Epithelial cell of proximal tubule (primary cell): ENCODE measurements at regions not wholly inside any gene's neighbourhood (a gene's known extent, or its start where the extent isn't known, plus 50 kb on each side); places are given as distances from the start of the nearest gene placed in this dataset.

Source experiments
- DNase-seq: peaks from one replicate; pipeline ENCODE4 v3.0.0-alpha.2; 2011; ENCODE audit warnings: low read depth
- H3K4me3 ChIP-seq: 2 replicates; pipeline ENCODE4 v1.5.1; 2011; ENCODE audit warnings: low read depth, mild to moderate bottlenecking, low read length
- CTCF ChIP-seq: conservative IDR thresholded peaks from 2 replicates; pipeline ENCODE4 v1.5.1; 2012; ENCODE audit warnings: low read depth, mild to moderate bottlenecking, low read length

- no peak for DNase-seq
- TF ChIP-seq CTCF = no peak
- H3K4me3 ChIP-seq = no peak overlapping the region
These were observed 385.5 kb upstream of the B3GAT1 start for GRCh38 chr11:134797411-134798089.

GRCh38 chr11:134795017-134795416, 383.0 kb upstream of the B3GAT1 start:
- DNase-seq = no peak
- TF ChIP-seq CTCF = no peak
- H3K4me3 ChIP-seq = no peak overlapping the region

GRCh38 chr11:134794192-134794591, 382.1 kb upstream of the B3GAT1 start:
- no peak for DNase-seq
- no peak for TF ChIP-seq CTCF

GRCh38 chr11:134792677-134793076, 380.6 kb upstream of the B3GAT1 start:
- DNase-seq = no peak
- no peak overlapping the region for H3K4me3 ChIP-seq
- no peak for TF ChIP-seq CTCF

More at GRCh38 chr11:134794192-134794591, 382.1 kb upstream of the B3GAT1 start:
- no peak overlapping the region for H3K4me3 ChIP-seq

GRCh38 chr11:134792044-134792443, 380.0 kb upstream of the B3GAT1 start:
- no peak for DNase-seq
- TF ChIP-seq CTCF = no peak
- no peak overlapping the region for H3K4me3 ChIP-seq

GRCh38 chr11:134791102-134791501, 379.1 kb upstream of the B3GAT1 start:
- no peak for TF ChIP-seq CTCF
- no peak for DNase-seq
- H3K4me3 ChIP-seq = no peak overlapping the region

GRCh38 chr11:134789104-134789503, 377.1 kb upstream of the B3GAT1 start:
- no peak for DNase-seq
- no peak overlapping the region for H3K4me3 ChIP-seq
- TF ChIP-seq CTCF = no peak
